ENCODE measurements at regions not wholly inside any gene's neighbourhood (a gene's known extent, or its start where the extent isn't known, plus 50 kb on each side); places are given as distances from the start of the nearest gene placed in this dataset.

GRCh38 chr4:18403327-18403726 lies 381.8 kb upstream of the LCORL start:
- H2AFZ ChIP-seq (ENCODE audit: low read length, unreplicated experiment) = no peak overlapping the region
- H3K4me1 ChIP-seq (ENCODE audit: control insufficient read depth, insufficient read depth, low read length, unreplicated experiment) = no peaks in the 10 kb centered on the region
- H3K36me3 ChIP-seq (ENCODE audit: insufficient read depth, low read length) = no peaks in the 10 kb centered on the region
- H3K4me3 ChIP-seq (ENCODE audit: low read depth, low read length) = no peak overlapping the region
- no peaks in the 10 kb centered on the region for H3K27me3 ChIP-seq (ENCODE audit: insufficient read depth, low read length)
- H3K27ac ChIP-seq (ENCODE audit: low read depth, low read length) = no peak overlapping the region
- no peaks in the 10 kb centered on the region for H3K79me2 ChIP-seq (ENCODE audit: control insufficient read depth, insufficient read depth, low read length, unreplicated experiment)

- no peak overlapping the region for H3K4me3 ChIP-seq (ENCODE audit: low read depth, low read length)
- H3K79me2 ChIP-seq (ENCODE audit: control insufficient read depth, insufficient read depth, low read length, unreplicated experiment) = no peaks in the 10 kb centered on the region
- no peaks in the 10 kb centered on the region for H3K27me3 ChIP-seq (ENCODE audit: insufficient read depth, low read length)
- H3K4me1 ChIP-seq (ENCODE audit: control insufficient read depth, insufficient read depth, low read length, unreplicated experiment) = no peaks in the 10 kb centered on the region
- no peaks in the 10 kb centered on the region for H3K36me3 ChIP-seq (ENCODE audit: insufficient read depth, low read length)
- H3K27ac ChIP-seq (ENCODE audit: low read depth, low read length) = no peak overlapping the region
- no peak overlapping the region for H2AFZ ChIP-seq (ENCODE audit: low read length, unreplicated experiment)
Observed at GRCh38 chr4:18401868-18402267, 380.3 kb upstream of the LCORL start.

- no peaks in the 10 kb centered on the region for H3K27me3 ChIP-seq (ENCODE audit: insufficient read depth, low read length)
- no peak overlapping the region for H3K4me3 ChIP-seq (ENCODE audit: low read depth, low read length)
- no peaks in the 10 kb centered on the region for H3K4me1 ChIP-seq (ENCODE audit: control insufficient read depth, insufficient read depth, low read length, unreplicated experiment)
- no peak overlapping the region for H2AFZ ChIP-seq (ENCODE audit: low read length, unreplicated experiment)
- no peaks in the 10 kb centered on the region for H3K36me3 ChIP-seq (ENCODE audit: insufficient read depth, low read length)
- no peak overlapping the region for H3K27ac ChIP-seq (ENCODE audit: low read depth, low read length)
- H3K79me2 ChIP-seq (ENCODE audit: control insufficient read depth, insufficient read depth, low read length, unreplicated experiment) = no peaks in the 10 kb centered on the region
Observed at GRCh38 chr4:18401425-18401824, 379.9 kb upstream of the LCORL start.

GRCh38 chr4:18398661-18399060 lies 377.1 kb upstream of the LCORL start:
- Histone ChIP-seq H3K4me3 (ENCODE audit: low read depth, low read length) (no peak overlapping the region), H3K27ac (ENCODE audit: low read depth, low read length) (no peak overlapping the region), H3K27me3 (ENCODE audit: insufficient read depth, low read length) (no peaks in the 10 kb centered on the region), H3K4me1 (ENCODE audit: control insufficient read depth, insufficient read depth, low read length, unreplicated experiment) (no peaks in the 10 kb centered on the region), H2AFZ (ENCODE audit: low read length, unreplicated experiment) (no peak overlapping the region), H3K36me3 (ENCODE audit: insufficient read depth, low read length) (no peaks in the 10 kb centered on the region), H3K79me2 (ENCODE audit: control insufficient read depth, insufficient read depth, low read length, unreplicated experiment) (no peaks in the 10 kb centered on the region)

GRCh38 chr4:18397681-18398390 lies 376.3 kb upstream of the LCORL start:
- Histone ChIP-seq H3K4me3 (ENCODE audit: low read depth, low read length) (no peak overlapping the region), H3K36me3 (ENCODE audit: insufficient read depth, low read length) (no peaks in the 10 kb centered on the region), H3K79me2 (ENCODE audit: control insufficient read depth, insufficient read depth, low read length, unreplicated experiment) (no peaks in the 10 kb centered on the region), H3K27me3 (ENCODE audit: insufficient read depth, low read length) (no peaks in the 10 kb centered on the region), H2AFZ (ENCODE audit: low read length, unreplicated experiment) (no peak overlapping the region), H3K4me1 (ENCODE audit: control insufficient read depth, insufficient read depth, low read length, unreplicated experiment) (no peaks in the 10 kb centered on the region), H3K27ac (ENCODE audit: low read depth, low read length) (no peak overlapping the region)

GRCh38 chr4:18394656-18395055 lies 373.1 kb upstream of the LCORL start:
- Histone ChIP-seq H2AFZ (ENCODE audit: low read length, unreplicated experiment) (no peak overlapping the region), H3K4me1 (ENCODE audit: control insufficient read depth, insufficient read depth, low read length, unreplicated experiment) (no peaks in the 10 kb centered on the region), H3K27ac (ENCODE audit: low read depth, low read length) (no peak overlapping the region), H3K79me2 (ENCODE audit: control insufficient read depth, insufficient read depth, low read length, unreplicated experiment) (no peaks in the 10 kb centered on the region), H3K27me3 (ENCODE audit: insufficient read depth, low read length) (no peaks in the 10 kb centered on the region), H3K36me3 (ENCODE audit: insufficient read depth, low read length) (no peaks in the 10 kb centered on the region), H3K4me3 (ENCODE audit: low read depth, low read length) (no peak overlapping the region)

GRCh38 chr4:18391354-18391728 lies 369.8 kb upstream of the LCORL start:
- H3K4me1 ChIP-seq (ENCODE audit: control insufficient read depth, insufficient read depth, low read length, unreplicated experiment) = no peaks in the 10 kb centered on the region
- no peaks in the 10 kb centered on the region for H3K79me2 ChIP-seq (ENCODE audit: control insufficient read depth, insufficient read depth, low read length, unreplicated experiment)
- H3K27ac ChIP-seq (ENCODE audit: low read depth, low read length) = no peak overlapping the region
- no peak overlapping the region for H2AFZ ChIP-seq (ENCODE audit: low read length, unreplicated experiment)
- no peaks in the 10 kb centered on the region for H3K27me3 ChIP-seq (ENCODE audit: insufficient read depth, low read length)
- H3K4me3 ChIP-seq (ENCODE audit: low read depth, low read length) = no peak overlapping the region
- H3K36me3 ChIP-seq (ENCODE audit: insufficient read depth, low read length) = no peaks in the 10 kb centered on the region

GRCh38 chr4:18390655-18391353 lies 369.2 kb upstream of the LCORL start:
- Histone ChIP-seq H3K27me3 (ENCODE audit: insufficient read depth, low read length) (no peaks in the 10 kb centered on the region), H3K79me2 (ENCODE audit: control insufficient read depth, insufficient read depth, low read length, unreplicated experiment) (no peaks in the 10 kb centered on the region), H3K27ac (ENCODE audit: low read depth, low read length) (no peak overlapping the region), H3K4me3 (ENCODE audit: low read depth, low read length) (no peak overlapping the region), H2AFZ (ENCODE audit: low read length, unreplicated experiment) (no peak overlapping the region), H3K36me3 (ENCODE audit: insufficient read depth, low read length) (no peaks in the 10 kb centered on the region), H3K4me1 (ENCODE audit: control insufficient read depth, insufficient read depth, low read length, unreplicated experiment) (no peaks in the 10 kb centered on the region)

GRCh38 chr4:18389115-18389514 lies 367.6 kb upstream of the LCORL start:
- Histone ChIP-seq H3K27ac (ENCODE audit: low read depth, low read length) (no peak overlapping the region), H3K79me2 (ENCODE audit: control insufficient read depth, insufficient read depth, low read length, unreplicated experiment) (no peaks in the 10 kb centered on the region), H2AFZ (ENCODE audit: low read length, unreplicated experiment) (no peak overlapping the region), H3K4me3 (ENCODE audit: low read depth, low read length) (no peak overlapping the region), H3K27me3 (ENCODE audit: insufficient read depth, low read length) (no peaks in the 10 kb centered on the region), H3K36me3 (ENCODE audit: insufficient read depth, low read length) (no peaks in the 10 kb centered on the region), H3K4me1 (ENCODE audit: control insufficient read depth, insufficient read depth, low read length, unreplicated experiment) (no peaks in the 10 kb centered on the region)

GRCh38 chr4:18388039-18388438 lies 366.5 kb upstream of the LCORL start:
- no peaks in the 10 kb centered on the region for H3K36me3 ChIP-seq (ENCODE audit: insufficient read depth, low read length)
- H2AFZ ChIP-seq (ENCODE audit: low read length, unreplicated experiment) = no peak overlapping the region
- no peaks in the 10 kb centered on the region for H3K79me2 ChIP-seq (ENCODE audit: control insufficient read depth, insufficient read depth, low read length, unreplicated experiment)
- H3K27ac ChIP-seq (ENCODE audit: low read depth, low read length) = no peak overlapping the region
- no peaks in the 10 kb centered on the region for H3K4me1 ChIP-seq (ENCODE audit: control insufficient read depth, insufficient read depth, low read length, unreplicated experiment)
- no peaks in the 10 kb centered on the region for H3K27me3 ChIP-seq (ENCODE audit: insufficient read depth, low read length)
- no peak overlapping the region for H3K4me3 ChIP-seq (ENCODE audit: low read depth, low read length)

- no peaks in the 10 kb centered on the region for H3K27me3 ChIP-seq (ENCODE audit: insufficient read depth, low read length)
- H3K36me3 ChIP-seq (ENCODE audit: insufficient read depth, low read length) = no peaks in the 10 kb centered on the region
- no peaks in the 10 kb centered on the region for H3K79me2 ChIP-seq (ENCODE audit: control insufficient read depth, insufficient read depth, low read length, unreplicated experiment)
- H2AFZ ChIP-seq (ENCODE audit: low read length, unreplicated experiment) = no peak overlapping the region
- no peaks in the 10 kb centered on the region for H3K4me1 ChIP-seq (ENCODE audit: control insufficient read depth, insufficient read depth, low read length, unreplicated experiment)
- no peak overlapping the region for H3K4me3 ChIP-seq (ENCODE audit: low read depth, low read length)
- no peak overlapping the region for H3K27ac ChIP-seq (ENCODE audit: low read depth, low read length)
Observed at GRCh38 chr4:18381186-18381585, 359.6 kb upstream of the LCORL start.

All from ACC112 (cell line).